HEK293 (cell line): ENCODE measurements at regions not wholly inside any gene's neighbourhood (a gene's known extent, or its start where the extent isn't known, plus 50 kb on each side); places are given as distances from the start of the nearest gene placed in this dataset.

ENCODE experiments used
- KLF16 ChIP-seq: fragments of 450-650 bp; formaldehyde crosslinking; IDR thresholded peaks from 2 replicates; pipeline ENCODE4 v1.5.1; 2017; ENCODE audit warnings: missing biosample characterization, missing genetic modification characterization
- YY1 ChIP-seq: fragments of 450-650 bp; formaldehyde crosslinking; IDR thresholded peaks from 2 replicates; pipeline ENCODE4 v1.5.1; 2018; ENCODE audit warnings: missing biosample characterization, missing genetic modification characterization
- ZBTB1 ChIP-seq: fragments of 450-650 bp; formaldehyde crosslinking; IDR thresholded peaks from 2 replicates; pipeline ENCODE4 v1.5.1; 2016; ENCODE audit warnings: missing biosample characterization, missing genetic modification characterization
- ZBTB17 ChIP-seq: fragments of 450-650 bp; formaldehyde crosslinking; IDR thresholded peaks from 2 replicates; pipeline ENCODE4 v1.5.1; 2016; ENCODE audit warnings: missing biosample characterization, missing genetic modification characterization
- ZNF280C ChIP-seq: fragments of 450-650 bp; formaldehyde crosslinking; IDR thresholded peaks from 2 replicates; pipeline ENCODE4 v1.5.1; 2016; ENCODE audit warnings: missing biosample characterization, missing genetic modification characterization
- ZNF324 ChIP-seq: fragments of 450-650 bp; formaldehyde crosslinking; IDR thresholded peaks from 2 replicates; pipeline ENCODE4 v1.5.1; 2016; ENCODE audit warnings: missing biosample characterization, missing genetic modification characterization
- ZNF341 ChIP-seq: fragments of 450-650 bp; formaldehyde crosslinking; IDR thresholded peaks from 2 replicates; pipeline ENCODE4; 2016; ENCODE audit warnings: low read depth, missing biosample characterization, missing genetic modification characterization
- ZNF510 ChIP-seq: fragments of 450-650 bp; formaldehyde crosslinking; IDR thresholded peaks from 2 replicates; pipeline ENCODE4 v1.5.1; 2018; ENCODE audit warnings: mild to moderate bottlenecking, missing genetic modification characterization, missing biosample characterization; ENCODE audit not compliant: insufficient replicate concordance
- ZNF623 ChIP-seq: fragments of 450-650 bp; formaldehyde crosslinking; IDR thresholded peaks from 2 replicates; pipeline ENCODE4 v1.5.1; 2016; ENCODE audit warnings: missing biosample characterization, missing genetic modification characterization
- ZNF747 ChIP-seq: fragments of 450-650 bp; formaldehyde crosslinking; IDR thresholded peaks from 2 replicates; pipeline ENCODE4 v1.5.1; 2016; ENCODE audit warnings: missing biosample characterization, missing genetic modification characterization
- TF ChIP-seq, protein P1 (sequence below): fragments of 450-650 bp; formaldehyde crosslinking; IDR thresholded peaks from 2 replicates; pipeline ENCODE4 v1.5.1; 2016; ENCODE audit warnings: missing biosample characterization, missing genetic modification characterization
- TF ChIP-seq, protein P2 (sequence below): fragments of 450-650 bp; formaldehyde crosslinking; IDR thresholded peaks from 2 replicates; pipeline ENCODE4; 2016; ENCODE audit warnings: missing biosample characterization, missing genetic modification characterization

DNA sequence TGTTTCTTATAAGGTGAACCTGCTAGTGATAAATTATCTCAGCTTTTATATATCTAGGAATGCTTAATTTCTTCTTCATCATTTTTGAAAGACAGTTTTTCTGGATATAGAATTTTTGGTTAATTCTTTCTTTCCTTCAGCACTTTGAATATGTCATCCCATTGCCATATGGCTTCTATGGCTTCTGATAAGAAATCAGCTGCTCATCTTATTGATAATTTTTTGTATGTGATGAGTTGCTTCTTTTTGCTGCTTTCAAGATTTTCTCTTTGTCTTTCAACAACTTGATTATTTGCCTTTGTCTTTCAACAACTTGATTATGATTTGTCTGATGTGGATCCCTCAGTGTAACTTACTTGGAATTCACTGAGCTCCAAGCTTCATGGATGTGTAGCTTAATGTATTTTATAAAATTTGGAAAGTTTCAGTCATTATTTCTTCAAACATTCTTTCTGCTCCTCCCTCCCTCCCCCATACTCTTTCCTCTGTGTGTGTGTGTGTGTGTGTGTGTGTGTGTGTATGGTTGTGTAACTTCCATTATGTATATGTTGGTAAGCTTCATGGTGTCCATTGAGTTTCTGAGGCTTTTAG, 243.9 kb downstream of the TLE1 start:
- TF ChIP-seq, protein P1, sequence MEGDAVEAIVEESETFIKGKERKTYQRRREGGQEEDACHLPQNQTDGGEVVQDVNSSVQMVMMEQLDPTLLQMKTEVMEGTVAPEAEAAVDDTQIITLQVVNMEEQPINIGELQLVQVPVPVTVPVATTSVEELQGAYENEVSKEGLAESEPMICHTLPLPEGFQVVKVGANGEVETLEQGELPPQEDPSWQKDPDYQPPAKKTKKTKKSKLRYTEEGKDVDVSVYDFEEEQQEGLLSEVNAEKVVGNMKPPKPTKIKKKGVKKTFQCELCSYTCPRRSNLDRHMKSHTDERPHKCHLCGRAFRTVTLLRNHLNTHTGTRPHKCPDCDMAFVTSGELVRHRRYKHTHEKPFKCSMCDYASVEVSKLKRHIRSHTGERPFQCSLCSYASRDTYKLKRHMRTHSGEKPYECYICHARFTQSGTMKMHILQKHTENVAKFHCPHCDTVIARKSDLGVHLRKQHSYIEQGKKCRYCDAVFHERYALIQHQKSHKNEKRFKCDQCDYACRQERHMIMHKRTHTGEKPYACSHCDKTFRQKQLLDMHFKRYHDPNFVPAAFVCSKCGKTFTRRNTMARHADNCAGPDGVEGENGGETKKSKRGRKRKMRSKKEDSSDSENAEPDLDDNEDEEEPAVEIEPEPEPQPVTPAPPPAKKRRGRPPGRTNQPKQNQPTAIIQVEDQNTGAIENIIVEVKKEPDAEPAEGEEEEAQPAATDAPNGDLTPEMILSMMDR (tag by site-specific recombination), result no peak
- no peak for TF ChIP-seq ZBTB1 (tag by site-specific recombination)
- no peak for TF ChIP-seq ZNF324
- no peak for TF ChIP-seq YY1 (tag by site-specific recombination)
- TF ChIP-seq KLF16 (tag by site-specific recombination), result no peak
- no peak for TF ChIP-seq ZNF510 (tag by site-specific recombination)
- TF ChIP-seq ZNF623 (tag by site-specific recombination), result no peak
- no peak for TF ChIP-seq ZNF280C (tag by site-specific recombination)
- TF ChIP-seq, protein P2, sequence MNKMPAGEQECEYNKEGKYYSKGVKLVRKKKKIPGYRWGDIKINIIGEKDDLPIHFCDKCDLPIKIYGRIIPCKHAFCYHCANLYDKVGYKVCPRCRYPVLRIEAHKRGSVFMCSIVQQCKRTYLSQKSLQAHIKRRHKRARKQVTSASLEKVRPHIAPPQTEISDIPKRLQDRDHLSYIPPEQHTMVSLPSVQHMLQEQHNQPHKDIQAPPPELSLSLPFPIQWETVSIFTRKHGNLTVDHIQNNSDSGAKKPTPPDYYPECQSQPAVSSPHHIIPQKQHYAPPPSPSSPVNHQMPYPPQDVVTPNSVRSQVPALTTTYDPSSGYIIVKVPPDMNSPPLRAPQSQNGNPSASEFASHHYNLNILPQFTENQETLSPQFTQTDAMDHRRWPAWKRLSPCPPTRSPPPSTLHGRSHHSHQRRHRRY, result no peak
- no peak for TF ChIP-seq ZNF747 (tag by site-specific recombination)
- no peak for TF ChIP-seq ZBTB17
- TF ChIP-seq ZNF341, result no peak
